Ascending aorta (tissue), 2 donors: ENCODE measurements at regions not wholly inside any gene's neighbourhood (a gene's known extent, or its start where the extent isn't known, plus 50 kb on each side); places are given as distances from the start of the nearest gene placed in this dataset.

Experiments used
- DNase-seq, 2 donors: peaks; one replicate each; pipeline ENCODE4 v3.0.0-alpha.2; 2019; ENCODE audit warnings: low spot score in 2 of 2
- H3K27ac ChIP-seq, 2 donors: fragments of 200-600 bp; sonication (generic); one replicate each; pipeline ENCODE4 v1.5.1; 2016 to 2017; ENCODE audit warnings: mild to moderate bottlenecking in 1 of 2
- H3K27me3 ChIP-seq: fragments of 200-600 bp; sonication (generic); one replicate; pipeline ENCODE4 v1.5.1; 2017
- H3K36me3 ChIP-seq, 2 donors: fragments of 200-600 bp; sonication (generic); one replicate each; pipeline ENCODE4 v1.5.1; 2016
- H3K4me1 ChIP-seq, 2 donors: fragments of 200-600 bp; sonication (generic); one replicate each; pipeline ENCODE4 v1.5.1; 2016 to 2017; ENCODE audit warnings: mild to moderate bottlenecking in 1 of 2
- H3K4me3 ChIP-seq, 2 donors: fragments of 200-600 bp; sonication (generic); one replicate each; pipeline ENCODE4 v1.5.1; 2016 to 2017; ENCODE audit warnings: mild to moderate bottlenecking in 1 of 2
- H3K9me3 ChIP-seq, 2 donors: fragments of 200-600 bp; sonication (generic); one replicate each; pipeline ENCODE4 v1.5.1; 2016
- intact Hi-C: fragments of 100-400 bp; cut with DNase I; formaldehyde crosslinking; loops from one replicate; pipeline ENCODE4 v1.15.1; 2023
- TF ChIP-seq, protein P1 (sequence below), 3 experiments: fragments of 200-600 bp in 2 of 3; fragments of 450-650 bp in 1 of 3; sonication (generic) in 2 of 3; IDR thresholded peaks; one replicate each; pipeline ENCODE4 v1.5.1; 2016 to 2019; ENCODE audit warnings: antibody characterized with exemption in 3 of 3, mild to moderate bottlenecking in 1 of 3, moderate library complexity in 1 of 3

DNA sequence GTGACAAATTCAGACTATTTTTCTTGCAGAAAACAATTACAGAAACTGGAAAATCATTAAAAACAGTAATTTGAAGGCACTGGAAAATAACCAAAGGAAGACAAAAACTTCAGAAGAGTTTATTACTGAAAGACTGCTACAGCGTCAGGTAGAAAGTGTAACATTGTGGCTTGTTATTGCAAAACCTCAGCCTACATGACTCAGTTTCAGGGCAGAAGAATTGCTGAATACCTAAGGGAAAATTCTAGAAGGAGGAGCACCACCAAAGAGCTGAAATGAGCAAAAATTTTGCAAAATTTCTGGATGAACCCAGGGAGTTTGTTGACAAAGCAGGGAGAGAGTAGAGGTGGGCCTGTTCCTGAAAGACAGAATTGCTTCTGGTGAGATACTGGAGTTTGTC, 219.6 kb downstream of the C3orf38 start:
- Histone ChIP-seq H3K4me3 (no peak overlapping the region), H3K9me3 (peaks cover 0 to 9% of the 10 kb centered on the region in 2 donors), H3K4me1 (no peaks in the 10 kb centered on the region), H3K36me3 (no peaks in the 10 kb centered on the region), H3K27ac (no peak overlapping the region), H3K27me3 (no peaks in the 10 kb centered on the region)
- intact Hi-C loops = no loop called here
- no peak for DNase-seq
- TF ChIP-seq, protein P1, sequence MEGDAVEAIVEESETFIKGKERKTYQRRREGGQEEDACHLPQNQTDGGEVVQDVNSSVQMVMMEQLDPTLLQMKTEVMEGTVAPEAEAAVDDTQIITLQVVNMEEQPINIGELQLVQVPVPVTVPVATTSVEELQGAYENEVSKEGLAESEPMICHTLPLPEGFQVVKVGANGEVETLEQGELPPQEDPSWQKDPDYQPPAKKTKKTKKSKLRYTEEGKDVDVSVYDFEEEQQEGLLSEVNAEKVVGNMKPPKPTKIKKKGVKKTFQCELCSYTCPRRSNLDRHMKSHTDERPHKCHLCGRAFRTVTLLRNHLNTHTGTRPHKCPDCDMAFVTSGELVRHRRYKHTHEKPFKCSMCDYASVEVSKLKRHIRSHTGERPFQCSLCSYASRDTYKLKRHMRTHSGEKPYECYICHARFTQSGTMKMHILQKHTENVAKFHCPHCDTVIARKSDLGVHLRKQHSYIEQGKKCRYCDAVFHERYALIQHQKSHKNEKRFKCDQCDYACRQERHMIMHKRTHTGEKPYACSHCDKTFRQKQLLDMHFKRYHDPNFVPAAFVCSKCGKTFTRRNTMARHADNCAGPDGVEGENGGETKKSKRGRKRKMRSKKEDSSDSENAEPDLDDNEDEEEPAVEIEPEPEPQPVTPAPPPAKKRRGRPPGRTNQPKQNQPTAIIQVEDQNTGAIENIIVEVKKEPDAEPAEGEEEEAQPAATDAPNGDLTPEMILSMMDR (IDR thresholded peaks at IDR 0.05) = no peak

DNA sequence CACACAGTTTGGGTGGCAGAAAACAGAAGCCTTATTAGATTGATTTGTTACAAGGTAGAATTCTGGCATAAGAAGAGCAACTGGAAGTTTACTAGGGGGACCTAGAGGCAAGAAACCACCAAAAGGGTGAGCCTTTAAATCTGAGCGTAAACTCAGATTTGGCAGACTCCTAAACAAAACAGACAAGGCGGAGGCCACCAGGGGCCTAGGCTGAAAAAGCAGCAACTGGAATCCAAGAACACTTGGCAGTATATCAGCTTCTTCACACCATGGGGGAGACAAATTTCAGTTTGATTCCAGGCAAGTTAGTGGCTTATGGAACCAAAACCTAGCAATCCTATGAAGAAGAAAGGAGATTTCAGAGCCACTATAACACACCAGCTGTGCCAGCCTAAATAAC, 220.0 kb downstream of the C3orf38 start:
- H3K4me3 ChIP-seq = no peak overlapping the region

DNA sequence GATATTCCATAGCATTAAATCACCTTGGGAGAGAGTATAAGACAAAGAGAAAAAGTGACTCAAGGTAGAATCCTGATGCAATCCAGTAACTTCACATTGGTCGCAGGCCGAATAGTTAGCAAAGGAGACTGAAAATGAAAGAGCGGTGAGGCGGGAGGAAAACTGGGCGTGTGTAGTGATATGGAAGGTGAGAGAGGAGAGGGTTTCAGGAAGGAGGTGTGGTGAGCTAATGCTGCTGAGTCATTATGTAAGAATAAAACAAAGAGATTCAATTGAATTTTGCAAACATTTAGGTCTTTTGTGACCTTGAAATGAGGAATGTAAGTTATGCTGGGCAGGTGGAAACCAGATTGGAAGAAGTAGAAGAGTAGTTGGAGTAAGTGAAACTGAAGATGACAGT, 235.3 kb downstream of the C3orf38 start:
- intact Hi-C loops = no loop called here
- Histone ChIP-seq H3K4me1 (no peaks in the 10 kb centered on the region), H3K27ac (no peak overlapping the region), H3K4me3 (no peak overlapping the region), H3K27me3 (no peaks in the 10 kb centered on the region), H3K9me3 (no peaks in the 10 kb centered on the region), H3K36me3 (no peaks in the 10 kb centered on the region)
- TF ChIP-seq, protein P1 (IDR thresholded peaks at IDR 0.05) = no peak
- DNase-seq = no peak

More for the DNA sequence above, 220.0 kb downstream of the C3orf38 start:
- intact Hi-C loops = no loop called here
- Histone ChIP-seq H3K27me3 (no peaks in the 10 kb centered on the region), H3K36me3 (no peaks in the 10 kb centered on the region), H3K9me3 (peaks cover 0 to 9% of the 10 kb centered on the region in 2 donors), H3K4me1 (no peaks in the 10 kb centered on the region), H3K27ac (no peak overlapping the region)
- TF ChIP-seq, protein P1 (IDR thresholded peaks at IDR 0.05) = no peak
- no peak for DNase-seq

DNA sequence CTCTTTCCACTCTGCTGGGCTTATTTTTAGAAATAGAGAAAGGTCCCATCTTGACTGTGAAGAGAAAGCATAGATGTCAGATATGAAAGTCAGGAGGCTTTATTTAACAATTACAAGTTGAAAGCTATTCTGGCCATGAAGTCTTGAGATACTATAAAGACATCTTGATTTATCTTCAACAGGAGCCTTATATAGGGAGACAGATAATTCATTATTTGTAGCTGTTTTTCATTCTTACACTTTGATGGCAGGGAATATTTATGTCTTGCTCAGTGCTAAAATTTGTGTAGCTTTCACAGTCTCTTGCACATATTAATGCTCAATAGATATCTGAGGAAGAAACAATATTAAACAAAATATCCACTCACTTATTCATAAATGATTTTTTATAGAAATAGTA, 248.8 kb downstream of the C3orf38 start:
- H3K27ac ChIP-seq = no peak overlapping the region
- no peak overlapping the region for H3K4me3 ChIP-seq
- no peaks in the 10 kb centered on the region for H3K27me3 ChIP-seq
- TF ChIP-seq, protein P1 (IDR thresholded peaks at IDR 0.05) = no peak
- H3K4me1 ChIP-seq = no peaks in the 10 kb centered on the region
- intact Hi-C loops = no loop called here
- H3K36me3 ChIP-seq = no peaks in the 10 kb centered on the region
- no peak for DNase-seq
- no peaks in the 10 kb centered on the region for H3K9me3 ChIP-seq

DNA sequence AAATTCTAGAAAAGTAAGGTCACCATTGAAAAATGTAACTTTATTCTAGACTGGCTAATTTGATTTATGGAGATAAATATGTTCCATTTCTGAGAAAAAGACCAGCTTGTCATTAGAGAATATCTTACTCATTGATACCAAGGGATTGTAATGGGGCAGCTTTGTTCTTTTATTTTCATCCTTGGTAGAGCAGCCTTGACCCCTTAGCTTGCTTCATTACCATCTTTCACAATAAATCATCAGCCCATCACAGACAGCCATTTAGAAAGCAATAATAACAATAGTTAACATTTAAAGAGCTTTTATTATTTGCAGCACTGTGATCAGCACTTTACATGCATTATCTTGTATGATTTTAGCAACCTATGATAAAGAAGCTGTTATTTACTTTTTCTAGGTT, 253.6 kb downstream of the C3orf38 start:
- Histone ChIP-seq H3K36me3 (no peaks in the 10 kb centered on the region), H3K4me3 (no peak overlapping the region), H3K27me3 (no peaks in the 10 kb centered on the region), H3K27ac (no peak overlapping the region), H3K9me3 (no peaks in the 10 kb centered on the region), H3K4me1 (no peaks in the 10 kb centered on the region)
- TF ChIP-seq, protein P1 (IDR thresholded peaks at IDR 0.05) = no peak
- intact Hi-C loops = no loop called here
- no peak for DNase-seq

DNA sequence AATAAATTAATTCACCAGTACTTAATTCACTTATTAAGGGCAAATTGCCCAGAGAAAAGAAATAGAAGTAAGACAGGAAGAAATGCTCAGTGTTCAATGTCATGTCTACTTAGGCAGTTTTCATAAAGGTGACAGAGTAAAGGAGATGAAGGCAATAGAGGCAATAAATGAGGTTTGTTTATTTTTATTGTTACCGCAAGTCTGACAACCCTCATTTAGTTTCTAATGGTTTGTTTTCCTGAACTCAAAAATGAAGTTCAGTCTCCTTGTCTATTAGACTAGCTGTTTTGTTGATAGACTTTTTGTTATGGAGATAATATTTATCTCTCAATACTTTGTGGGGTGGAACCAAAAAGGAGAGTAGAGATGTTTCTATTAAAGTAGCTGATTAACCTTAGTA, 258.3 kb downstream of the C3orf38 start:
- TF ChIP-seq, protein P1 (IDR thresholded peaks at IDR 0.05) = no peak
- Histone ChIP-seq H3K27me3 (no peaks in the 10 kb centered on the region), H3K4me3 (no peak overlapping the region), H3K36me3 (no peaks in the 10 kb centered on the region), H3K9me3 (no peaks in the 10 kb centered on the region), H3K4me1 (no peaks in the 10 kb centered on the region), H3K27ac (no peak overlapping the region)
- no peak for DNase-seq
- intact Hi-C loops = no loop called here
